ENCODE measurements at regions not wholly inside any gene's neighbourhood (a gene's known extent, or its start where the extent isn't known, plus 50 kb on each side); places are given as distances from the start of the nearest gene placed in this dataset.
"Not testable (repeated sequence)": the region's sequence is repeated elsewhere in the genome, so short reads cannot be mapped to it uniquely, and the experiment has no call there.

DNA sequence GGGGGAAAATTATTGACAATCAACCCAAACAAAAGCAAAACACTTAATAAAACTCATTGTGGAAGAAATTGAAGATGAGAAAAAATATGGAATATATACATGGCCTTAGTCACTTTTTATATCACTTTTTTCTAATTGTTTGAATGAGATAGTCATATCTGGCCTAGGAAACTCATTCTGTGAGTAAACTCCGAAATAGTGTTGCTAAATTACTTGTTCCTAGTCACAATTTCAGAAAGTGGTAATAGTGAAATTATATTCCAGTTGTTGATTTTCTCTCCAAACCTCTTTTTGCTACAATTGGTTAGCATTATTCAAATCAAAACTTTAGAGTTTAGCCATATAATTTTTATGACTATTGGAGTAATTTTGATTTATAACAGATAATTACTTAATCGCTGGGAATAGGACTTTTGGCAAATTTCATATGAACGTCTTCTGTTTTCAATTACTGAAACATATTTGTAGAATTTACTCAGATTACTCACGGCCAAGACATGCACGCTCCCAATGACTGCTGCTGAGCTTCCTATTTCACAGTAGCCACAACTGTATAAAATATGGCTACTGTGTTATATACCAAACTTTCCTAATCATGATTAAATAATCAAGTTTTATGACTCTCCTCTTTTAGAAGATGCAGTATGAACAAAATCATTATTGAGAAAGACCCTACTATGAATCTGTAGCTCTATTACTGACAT lies 199.7 kb upstream of the ZNF322 start:
- not testable (repeated sequence) for ATAC-seq (ENCODE audit: low read depth in 2 of 2); H3K4me1 ChIP-seq (ENCODE audit: control insufficient read depth, insufficient read depth, low read length, poor library complexity, severe bottlenecking); H3K4me1 Mint-ChIP-seq; H3K36me3 Mint-ChIP-seq; DNase-seq; H3K9me3 ChIP-seq (ENCODE audit: control insufficient read depth in 2 of 2, low read length in 2 of 2); H3K36me3 ChIP-seq (ENCODE audit: control insufficient read depth, insufficient read depth, low read length); H3K27me3 ChIP-seq (ENCODE audit: control insufficient read depth, insufficient read depth, low read length); H3K27me3 Mint-ChIP-seq; H3K4me3 ChIP-seq (ENCODE audit: low read depth, low read length); H3K4me3 Mint-ChIP-seq; H3K27ac Mint-ChIP-seq; H3K27ac ChIP-seq (ENCODE audit: insufficient read depth, low read length, poor library complexity, severe bottlenecking); H3K9me3 Mint-ChIP-seq

DNA sequence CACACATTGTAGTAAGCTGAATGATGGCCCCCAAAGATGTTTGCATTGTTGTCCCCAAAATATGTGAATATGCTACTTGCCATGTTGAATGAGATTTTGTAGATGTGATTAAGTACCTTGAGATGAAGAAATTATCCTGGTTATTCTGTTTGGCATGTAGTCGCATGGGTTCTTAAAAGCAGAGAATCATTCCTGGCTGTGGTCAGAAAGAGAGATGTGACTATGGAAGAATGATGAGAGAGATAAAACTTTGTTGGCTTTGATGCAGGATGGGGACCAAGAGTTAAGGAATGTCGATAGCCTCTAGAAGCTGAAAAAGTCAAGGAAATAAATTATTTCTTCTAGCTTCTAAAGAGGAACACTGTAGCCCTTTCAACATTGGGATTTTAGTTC lies 200.2 kb upstream of the ZNF322 start:
- H3K9me3 Mint-ChIP-seq; ATAC-seq (ENCODE audit: low read depth in 2 of 2); H3K27me3 Mint-ChIP-seq; H3K4me1 Mint-ChIP-seq; H3K4me3 Mint-ChIP-seq; H3K36me3 ChIP-seq (ENCODE audit: control insufficient read depth, insufficient read depth, low read length); H3K9me3 ChIP-seq (ENCODE audit: control insufficient read depth in 2 of 2, low read length in 2 of 2); H3K27me3 ChIP-seq (ENCODE audit: control insufficient read depth, insufficient read depth, low read length); H3K4me3 ChIP-seq (ENCODE audit: low read depth, low read length); H3K4me1 ChIP-seq (ENCODE audit: control insufficient read depth, insufficient read depth, low read length, poor library complexity, severe bottlenecking); H3K36me3 Mint-ChIP-seq; DNase-seq; H3K27ac ChIP-seq (ENCODE audit: insufficient read depth, low read length, poor library complexity, severe bottlenecking); H3K27ac Mint-ChIP-seq: not testable (repeated sequence)

DNA sequence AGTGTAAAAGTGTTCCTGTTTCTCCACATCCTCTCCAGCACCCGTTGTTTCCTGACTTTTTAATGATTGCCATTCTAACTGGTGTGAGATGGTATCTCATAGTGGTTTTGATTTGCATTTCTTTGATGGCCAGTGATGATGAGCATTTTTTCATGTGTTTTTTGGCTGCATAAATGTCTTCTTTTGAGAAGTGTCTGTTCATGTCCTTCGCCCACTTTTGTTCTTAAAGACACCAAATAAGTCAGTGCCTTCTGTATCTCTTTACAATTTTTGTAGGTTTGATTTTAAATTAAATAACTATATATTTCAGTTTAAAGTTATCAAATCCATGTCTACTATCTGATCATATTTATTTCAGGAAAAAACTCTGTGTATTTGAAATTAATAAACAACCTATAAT lies 202.4 kb upstream of the ZNF322 start:
- H3K4me3 Mint-ChIP-seq; H3K36me3 ChIP-seq (ENCODE audit: control insufficient read depth, insufficient read depth, low read length); ATAC-seq (ENCODE audit: low read depth in 2 of 2); H3K9me3 ChIP-seq (ENCODE audit: control insufficient read depth in 2 of 2, low read length in 2 of 2); H3K4me1 ChIP-seq (ENCODE audit: control insufficient read depth, insufficient read depth, low read length, poor library complexity, severe bottlenecking); H3K9me3 Mint-ChIP-seq; H3K27me3 Mint-ChIP-seq; H3K27me3 ChIP-seq (ENCODE audit: control insufficient read depth, insufficient read depth, low read length); H3K4me1 Mint-ChIP-seq; H3K27ac ChIP-seq (ENCODE audit: insufficient read depth, low read length, poor library complexity, severe bottlenecking); H3K4me3 ChIP-seq (ENCODE audit: low read depth, low read length); H3K36me3 Mint-ChIP-seq; DNase-seq; H3K27ac Mint-ChIP-seq: not testable (repeated sequence)

DNA sequence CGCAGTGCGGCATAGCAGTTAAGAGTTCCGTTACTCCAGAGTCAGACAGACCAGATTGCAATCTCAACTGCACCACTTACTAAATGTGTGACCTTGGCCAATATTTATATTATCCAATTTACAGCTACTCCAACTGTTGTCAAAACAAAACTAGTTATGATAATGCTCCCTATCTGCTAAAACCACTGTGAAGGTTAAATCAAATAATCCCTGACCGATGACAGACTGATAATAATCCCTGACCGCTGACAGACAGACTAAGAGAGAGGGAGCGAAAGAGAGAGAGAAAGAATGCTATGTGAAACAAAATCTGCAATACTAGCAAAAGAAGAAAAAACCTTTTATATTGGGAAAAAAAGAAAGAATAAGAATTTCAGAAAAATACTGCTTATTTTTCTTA lies 204.1 kb upstream of the ZNF322 start:
- H3K27me3 ChIP-seq (ENCODE audit: control insufficient read depth, insufficient read depth, low read length); H3K4me3 ChIP-seq (ENCODE audit: low read depth, low read length); DNase-seq; H3K27ac ChIP-seq (ENCODE audit: insufficient read depth, low read length, poor library complexity, severe bottlenecking); H3K36me3 ChIP-seq (ENCODE audit: control insufficient read depth, insufficient read depth, low read length); H3K9me3 ChIP-seq (ENCODE audit: control insufficient read depth in 2 of 2, low read length in 2 of 2); H3K36me3 Mint-ChIP-seq; H3K4me1 Mint-ChIP-seq; H3K4me1 ChIP-seq (ENCODE audit: control insufficient read depth, insufficient read depth, low read length, poor library complexity, severe bottlenecking); ATAC-seq (ENCODE audit: low read depth in 2 of 2); H3K9me3 Mint-ChIP-seq; H3K4me3 Mint-ChIP-seq; H3K27ac Mint-ChIP-seq; H3K27me3 Mint-ChIP-seq: not testable (repeated sequence)

DNA sequence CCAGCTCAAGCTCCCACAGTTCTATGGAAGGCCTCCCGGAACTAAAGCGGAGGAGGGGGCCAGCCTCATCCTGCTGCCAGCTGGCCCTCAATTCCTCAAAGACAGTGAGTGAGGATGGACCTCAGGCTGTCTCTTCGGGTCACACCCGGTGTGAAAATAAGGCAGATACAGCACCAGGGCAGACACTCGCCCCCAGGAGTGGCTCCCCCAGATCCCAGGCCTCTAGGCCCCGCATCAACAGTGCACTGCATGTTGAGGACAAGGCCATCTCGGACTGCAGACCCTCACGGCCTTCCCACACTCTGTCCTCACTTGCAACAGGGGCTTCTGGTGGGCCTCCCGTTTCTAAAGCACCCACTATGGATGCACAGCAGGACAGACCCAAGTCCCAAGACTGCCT lies 239.2 kb upstream of the ZNF322 start:
- H3K27me3 ChIP-seq (ENCODE audit: control insufficient read depth, insufficient read depth, low read length); DNase-seq; H3K4me1 ChIP-seq (ENCODE audit: control insufficient read depth, insufficient read depth, low read length, poor library complexity, severe bottlenecking); H3K9me3 Mint-ChIP-seq; H3K36me3 Mint-ChIP-seq; H3K9me3 ChIP-seq (ENCODE audit: control insufficient read depth in 2 of 2, low read length in 2 of 2); H3K27ac ChIP-seq (ENCODE audit: insufficient read depth, low read length, poor library complexity, severe bottlenecking); H3K27me3 Mint-ChIP-seq; ATAC-seq (ENCODE audit: low read depth in 2 of 2); H3K4me3 ChIP-seq (ENCODE audit: low read depth, low read length); H3K4me3 Mint-ChIP-seq; H3K27ac Mint-ChIP-seq; H3K36me3 ChIP-seq (ENCODE audit: control insufficient read depth, insufficient read depth, low read length); H3K4me1 Mint-ChIP-seq: not testable (repeated sequence)

DNA sequence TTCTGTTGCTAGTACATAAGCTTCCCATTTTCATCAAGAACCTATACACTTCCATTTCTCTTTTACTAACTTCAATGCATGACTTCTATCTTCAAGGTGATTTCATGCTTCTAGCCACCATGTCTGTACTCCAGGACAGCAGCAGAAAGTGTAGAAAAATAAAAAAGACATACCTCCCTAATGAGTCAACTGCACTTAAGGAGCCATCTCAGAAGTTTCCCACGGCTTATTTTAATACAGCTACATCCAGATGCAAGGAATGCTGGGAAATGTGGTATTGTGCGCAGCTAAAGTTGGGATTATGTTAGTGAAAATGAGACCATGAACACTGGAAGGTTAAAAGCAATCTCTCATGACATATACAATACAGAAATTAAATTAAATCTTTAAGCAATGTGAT lies 264.7 kb upstream of the ZNF322 start:
- H3K4me1 ChIP-seq (ENCODE audit: control insufficient read depth, insufficient read depth, low read length, poor library complexity, severe bottlenecking); H3K9me3 Mint-ChIP-seq; H3K4me1 Mint-ChIP-seq; H3K9me3 ChIP-seq (ENCODE audit: control insufficient read depth in 2 of 2, low read length in 2 of 2); H3K27ac ChIP-seq (ENCODE audit: insufficient read depth, low read length, poor library complexity, severe bottlenecking); H3K36me3 Mint-ChIP-seq; H3K27ac Mint-ChIP-seq; H3K4me3 ChIP-seq (ENCODE audit: low read depth, low read length); H3K27me3 ChIP-seq (ENCODE audit: control insufficient read depth, insufficient read depth, low read length); H3K27me3 Mint-ChIP-seq; H3K4me3 Mint-ChIP-seq; H3K36me3 ChIP-seq (ENCODE audit: control insufficient read depth, insufficient read depth, low read length); DNase-seq; ATAC-seq (ENCODE audit: low read depth in 2 of 2): not testable (repeated sequence)

DNA sequence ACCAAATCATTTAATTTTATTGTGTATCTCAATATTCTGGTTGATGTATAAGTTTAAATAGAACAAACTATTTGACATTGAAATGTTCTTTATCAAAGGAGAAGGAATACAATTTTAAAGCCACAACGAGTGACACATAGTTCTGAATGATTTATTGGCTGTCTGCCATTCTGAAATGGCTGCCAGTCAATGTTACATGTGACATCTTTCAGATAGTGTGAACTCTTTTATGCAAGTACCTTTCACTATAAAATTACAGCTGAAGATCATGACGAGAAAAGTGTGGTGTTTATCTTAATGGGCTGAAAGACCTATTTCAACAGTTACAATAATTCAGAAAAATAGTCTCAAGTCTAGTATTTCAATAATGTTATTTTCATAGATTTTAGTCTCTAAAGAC lies 268.6 kb upstream of the ZNF322 start:
- H3K27ac Mint-ChIP-seq; H3K27ac ChIP-seq (ENCODE audit: insufficient read depth, low read length, poor library complexity, severe bottlenecking); H3K27me3 Mint-ChIP-seq; H3K9me3 Mint-ChIP-seq; H3K36me3 ChIP-seq (ENCODE audit: control insufficient read depth, insufficient read depth, low read length); H3K4me1 ChIP-seq (ENCODE audit: control insufficient read depth, insufficient read depth, low read length, poor library complexity, severe bottlenecking); H3K27me3 ChIP-seq (ENCODE audit: control insufficient read depth, insufficient read depth, low read length); DNase-seq; ATAC-seq (ENCODE audit: low read depth in 2 of 2); H3K9me3 ChIP-seq (ENCODE audit: control insufficient read depth in 2 of 2, low read length in 2 of 2); H3K4me3 ChIP-seq (ENCODE audit: low read depth, low read length); H3K4me1 Mint-ChIP-seq; H3K4me3 Mint-ChIP-seq; H3K36me3 Mint-ChIP-seq: not testable (repeated sequence)

DNA sequence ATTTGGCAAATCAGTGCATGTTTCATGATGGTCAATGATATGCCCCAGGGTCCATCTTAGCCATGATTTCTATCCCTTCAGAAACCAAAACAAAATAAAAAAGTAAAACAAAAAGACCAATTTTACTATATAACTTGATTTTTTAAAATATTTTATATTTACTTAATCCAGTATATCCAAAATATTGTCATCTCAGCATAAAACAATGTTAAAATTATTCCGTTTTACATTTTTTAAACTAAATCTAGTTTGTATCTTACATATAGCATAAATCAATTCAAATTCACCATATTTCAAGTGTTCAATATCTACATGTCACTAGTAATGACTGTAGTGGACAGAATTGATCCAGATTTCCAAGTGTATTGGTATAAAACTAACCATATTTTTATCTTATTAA lies 277.7 kb upstream of the ZNF322 start:
- not testable (repeated sequence) for H3K9me3 Mint-ChIP-seq; ATAC-seq (ENCODE audit: low read depth in 2 of 2); H3K4me1 Mint-ChIP-seq; H3K4me3 Mint-ChIP-seq; H3K27me3 Mint-ChIP-seq; H3K9me3 ChIP-seq (ENCODE audit: control insufficient read depth in 2 of 2, low read length in 2 of 2); H3K27ac ChIP-seq (ENCODE audit: insufficient read depth, low read length, poor library complexity, severe bottlenecking); H3K27ac Mint-ChIP-seq; H3K36me3 ChIP-seq (ENCODE audit: control insufficient read depth, insufficient read depth, low read length); H3K36me3 Mint-ChIP-seq; H3K27me3 ChIP-seq (ENCODE audit: control insufficient read depth, insufficient read depth, low read length); H3K4me1 ChIP-seq (ENCODE audit: control insufficient read depth, insufficient read depth, low read length, poor library complexity, severe bottlenecking); H3K4me3 ChIP-seq (ENCODE audit: low read depth, low read length); DNase-seq

Data from CD4-positive, CD25-positive, alpha-beta regulatory T cell (primary cell).